ENCODE measurements at regions not wholly inside any gene's neighbourhood (a gene's known extent, or its start where the extent isn't known, plus 50 kb on each side); places are given as distances from the start of the nearest gene placed in this dataset.

- no peaks in the 10 kb centered on the region for H3K9me1 ChIP-seq (replicated peaks; ENCODE audit: control insufficient read depth, extremely low read depth, insufficient read depth, low read length)
- no TSS peak for BruUV-seq (replicated peaks)
- dilution Hi-C loops (cut with MboI; ENCODE audit: extremely low pct_ligation_motif_present, low sequenced_read_pairs) (no loop called here), intact Hi-C loops (cut with micrococcal nuclease) (no loop called here)
- H3K36me3 ChIP-seq (ENCODE audit: control insufficient read depth in 2 of 2, extremely low read depth in 1 of 2, insufficient read depth in 2 of 2, low read length in 2 of 2): no peaks in the 10 kb centered on the region
- no peak overlapping the region for H3K4me2 ChIP-seq (ENCODE audit: insufficient read depth, low read length)
- no peak overlapping the region for H3K9ac ChIP-seq (replicated peaks; ENCODE audit: extremely low read depth, insufficient read depth, low read length)
- CTCF ChIA-PET: no interaction called here
- no peak overlapping the region for H2AFZ ChIP-seq (ENCODE audit: low read depth, low read length)
- no peaks in the 10 kb centered on the region for H3K9me3 ChIP-seq (replicated peaks; ENCODE audit: control insufficient read depth, insufficient read depth, low read length)
- no peak overlapping the region for H3K27ac ChIP-seq (ENCODE audit: insufficient read depth, low read depth, low read length)
- H4K20me1 ChIP-seq (replicated peaks; ENCODE audit: control insufficient read depth, extremely low read depth, insufficient read depth, low read length): no peaks in the 10 kb centered on the region
- H3K27me3 ChIP-seq (ENCODE audit: control insufficient read depth in 2 of 2, insufficient read depth in 2 of 2, low read length in 2 of 2): peaks cover 1 to 25% of the 10 kb centered on the region in 2 experiments
- DNase-seq (ENCODE audit: low read depth, low spot score) (no peak), FAIRE-seq (no peak)
- H3K79me2 ChIP-seq (ENCODE audit: control insufficient read depth, insufficient read depth, low read length): no peaks in the 10 kb centered on the region
- POLR2A ChIA-PET: no interaction called here
- TF ChIP-seq POLR2A (IDR thresholded peaks at IDR 0.05; ENCODE audit: low read depth, low read length) (no peak), EZH2 (IDR thresholded peaks at IDR 0.05; ENCODE audit: borderline replicate concordance, low read depth, low read length, severe bottlenecking) (no peak)
- H3K4me3 ChIP-seq (replicated peaks in 1 of 3; ENCODE audit: insufficient read depth in 1 of 3, low read depth in 1 of 3, low read length in 3 of 3): no peak overlapping the region
- H3K4me1 ChIP-seq (ENCODE audit: control insufficient read depth, extremely low read depth, insufficient read depth, low read length): no peaks in the 10 kb centered on the region
Observed at GRCh38 chr18:35822413-35822812, 150.1 kb upstream of the RMP24 start.

DNA sequence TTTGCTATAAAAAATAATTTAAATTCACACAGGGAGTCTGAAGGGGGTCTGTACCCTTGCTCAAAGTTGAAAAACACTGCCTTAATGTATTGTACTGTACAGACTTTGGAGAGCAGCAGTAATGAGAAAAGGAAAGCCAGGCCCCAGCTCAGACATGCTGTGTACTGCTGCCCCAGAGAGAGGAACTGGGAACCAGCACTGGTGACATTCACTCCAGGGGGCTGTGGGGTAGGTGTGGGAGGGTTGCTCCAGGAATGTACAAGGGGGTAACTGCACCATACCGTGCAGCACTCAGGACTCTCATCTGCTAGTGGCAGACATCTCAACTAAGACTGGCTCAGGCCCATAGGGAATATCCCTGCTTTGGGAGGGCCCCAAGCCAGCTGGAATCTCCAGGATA is 146.0 kb upstream of the RMP24 start:
- H3K9me3 ChIP-seq (replicated peaks; ENCODE audit: control insufficient read depth, insufficient read depth, low read length): no peaks in the 10 kb centered on the region
- dilution Hi-C loops (cut with MboI; ENCODE audit: extremely low pct_ligation_motif_present, low sequenced_read_pairs) (no loop called here), intact Hi-C loops (cut with micrococcal nuclease) (no loop called here)
- H3K4me2 ChIP-seq (ENCODE audit: insufficient read depth, low read length): no peak overlapping the region
- H4K20me1 ChIP-seq (replicated peaks; ENCODE audit: control insufficient read depth, extremely low read depth, insufficient read depth, low read length): no peaks in the 10 kb centered on the region
- FAIRE-seq (no peak), DNase-seq (ENCODE audit: low read depth, low spot score) (no peak)
- TF ChIP-seq POLR2A (IDR thresholded peaks at IDR 0.05; ENCODE audit: low read depth, low read length) (no peak), GATA2 (IDR thresholded peaks at IDR 0.05; ENCODE audit: insufficient read depth, insufficient read length, low read depth, low read length) (no peak), FOS (IDR thresholded peaks at IDR 0.05; ENCODE audit: borderline replicate concordance, insufficient read depth, low read length) (no peak), POLR2AphosphoS5 (IDR thresholded peaks at IDR 0.05; ENCODE audit: insufficient read depth, low read depth, low read length) (no peak), EZH2 (IDR thresholded peaks at IDR 0.05; ENCODE audit: borderline replicate concordance, low read depth, low read length, severe bottlenecking) (no peak), CTCF (IDR thresholded peaks at IDR 0.05; ENCODE audit: extremely low read depth in 1 of 2, insufficient read depth in 1 of 2, low read depth in 1 of 2, low read length in 2 of 2) (no peak), MYC (IDR thresholded peaks at IDR 0.05; ENCODE audit: low read depth, low read length) (no peak), JUN (IDR thresholded peaks at IDR 0.05; ENCODE audit: borderline replicate concordance, insufficient read depth, insufficient read length, low read depth) (no peak)
- TF ChIP-seq, protein P1, sequence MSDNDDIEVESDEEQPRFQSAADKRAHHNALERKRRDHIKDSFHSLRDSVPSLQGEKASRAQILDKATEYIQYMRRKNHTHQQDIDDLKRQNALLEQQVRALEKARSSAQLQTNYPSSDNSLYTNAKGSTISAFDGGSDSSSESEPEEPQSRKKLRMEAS (IDR thresholded peaks at IDR 0.05; ENCODE audit: insufficient read depth, insufficient read length): no peak
- H3K9me1 ChIP-seq (replicated peaks; ENCODE audit: control insufficient read depth, extremely low read depth, insufficient read depth, low read length): no peaks in the 10 kb centered on the region
- H3K79me2 ChIP-seq (ENCODE audit: control insufficient read depth, insufficient read depth, low read length): no peaks in the 10 kb centered on the region
- no peaks in the 10 kb centered on the region for H3K36me3 ChIP-seq (ENCODE audit: control insufficient read depth in 2 of 2, extremely low read depth in 1 of 2, insufficient read depth in 2 of 2, low read length in 2 of 2)
- POLR2A ChIA-PET: no interaction called here
- H3K9ac ChIP-seq (replicated peaks; ENCODE audit: extremely low read depth, insufficient read depth, low read length): no peak overlapping the region
- no peak overlapping the region for H2AFZ ChIP-seq (ENCODE audit: low read depth, low read length)
- H3K27ac ChIP-seq (ENCODE audit: insufficient read depth, low read depth, low read length): no peak overlapping the region
- H3K4me1 ChIP-seq (ENCODE audit: control insufficient read depth, extremely low read depth, insufficient read depth, low read length): no peaks in the 10 kb centered on the region
- CTCF ChIA-PET: no interaction called here
- H3K4me3 ChIP-seq (replicated peaks in 1 of 3; ENCODE audit: insufficient read depth in 1 of 3, low read depth in 1 of 3, low read length in 3 of 3): no peak overlapping the region
- BruUV-seq (replicated peaks): no TSS peak
- peaks cover 0 to 11% of the 10 kb centered on the region in 2 experiments for H3K27me3 ChIP-seq (ENCODE audit: control insufficient read depth in 2 of 2, insufficient read depth in 2 of 2, low read length in 2 of 2)

Measured in endothelial cell of umbilical vein (primary cell).